Esophagus squamous epithelium (tissue), 5 donors: ENCODE measurements at regions not wholly inside any gene's neighbourhood (a gene's known extent, or its start where the extent isn't known, plus 50 kb on each side); places are given as distances from the start of the nearest gene placed in this dataset.

ENCODE experiments used
- DNase-seq: peaks from one replicate; lab custom pipeline; 2025; lab: John Stamatoyannopoulos, UW
- H3K27ac ChIP-seq, 4 donors: fragments of 200-600 bp; sonication (generic); one replicate each; pipeline ENCODE4 v1.5.1; 2016 to 2019; ENCODE audit warnings: mild to moderate bottlenecking in 1 of 4
- H3K27me3 ChIP-seq, 4 donors: fragments of 200-600 bp; sonication (generic); 1 replicate in 3 of 4; 2 replicates in 1 of 4; pipeline versions ENCODE4 v1.5.1 to v1.6.0; 2017 to 2021; ENCODE audit warnings: antibody characterized with exemption in 1 of 4
- H3K36me3 ChIP-seq, 3 donors: fragments of 200-600 bp; sonication (generic); one replicate each; pipeline ENCODE4 v1.5.1; 2016 to 2019
- H3K4me1 ChIP-seq, 3 donors: fragments of 200-600 bp; sonication (generic); one replicate each; pipeline ENCODE4 v1.5.1; 2017 to 2019
- H3K4me3 ChIP-seq, 4 donors: fragments of 200-600 bp; sonication (generic); 1 replicate in 3 of 4; 2 replicates in 1 of 4; pipeline ENCODE4 v1.5.1; 2016 to 2019; ENCODE audit warnings: mild to moderate bottlenecking in 2 of 4, moderate library complexity in 1 of 4
- H3K9me3 ChIP-seq, 3 donors: fragments of 200-600 bp; sonication (generic); one replicate each; pipeline ENCODE4 v1.5.1; 2016 to 2019
- CTCF ChIP-seq, 6 experiments: fragments of 450-650 bp in 4 of 6; fragments of 200-600 bp in 2 of 6; sonication (generic) in 2 of 6; IDR thresholded peaks; one replicate each; pipeline ENCODE4 v1.5.1; 2016 to 2019; ENCODE audit warnings: antibody characterized with exemption in 6 of 6, mild to moderate bottlenecking in 4 of 6, moderate library complexity in 4 of 6
- POLR2A ChIP-seq, 4 donors: fragments of 450-650 bp; IDR thresholded peaks; one replicate each; pipeline ENCODE4 v1.6.1; 2017; ENCODE audit warnings: antibody characterized with exemption in 4 of 4, mild to moderate bottlenecking in 4 of 4, moderate library complexity in 3 of 4
- WGBS, 2 donors: methylation state at CpG; one replicate each; pipeline ENCODE4 v1.1.5; 2018; 5-methylcytosine and 5-hydroxymethylcytosine counted together
- intact Hi-C: fragments of 100-400 bp; cut with DNase I; formaldehyde crosslinking; loops from one replicate; pipeline ENCODE4 v1.15.0; 2022
- donor health status: DM: yes; HTN: yes; CAD: no.

GRCh38 chr4:144376866-144377265 is 236.3 kb upstream of the GYPA start:
- Histone ChIP-seq H3K4me1 (no peaks in the 10 kb centered on the region), H3K4me3 (no peak overlapping the region), H3K27me3 (no peaks in the 10 kb centered on the region), H3K9me3 (no peaks in the 10 kb centered on the region), H3K36me3 (no peaks in the 10 kb centered on the region), H3K27ac (no peak overlapping the region)
- DNase-seq: no peak
- 58 to 61% methylated on average over 2 of the region's 2 CpGs for WGBS, 2 donors
- no peak for TF ChIP-seq POLR2A (IDR thresholded peaks at IDR 0.05)
- no peak for TF ChIP-seq CTCF (IDR thresholded peaks at IDR 0.05)
- intact Hi-C loops: no loop called here

- DNase-seq: no peak
- H3K4me3 ChIP-seq: no peak overlapping the region
- H3K9me3 ChIP-seq: peaks cover 0 to 8% (median 0%) of the 10 kb centered on the region in 3 donors
- intact Hi-C loops: no loop called here
- TF ChIP-seq POLR2A (IDR thresholded peaks at IDR 0.05): no peak
- no peak for TF ChIP-seq CTCF (IDR thresholded peaks at IDR 0.05)
- H3K4me1 ChIP-seq: no peaks in the 10 kb centered on the region
- no peaks in the 10 kb centered on the region for H3K36me3 ChIP-seq
- WGBS, 2 donors: 50 to 65% methylated on average over 1 of the region's 1 CpG
- H3K27ac ChIP-seq: no peak overlapping the region
- H3K27me3 ChIP-seq: no peaks in the 10 kb centered on the region
These were observed 243.9 kb upstream of the GYPA start for GRCh38 chr4:144384408-144384807.

- no peaks in the 10 kb centered on the region for H3K9me3 ChIP-seq
- H3K4me1 ChIP-seq: no peaks in the 10 kb centered on the region
- no peak overlapping the region for H3K4me3 ChIP-seq
- intact Hi-C loops: no loop called here
- H3K27ac ChIP-seq: no peak overlapping the region
- no peaks in the 10 kb centered on the region for H3K27me3 ChIP-seq
- H3K36me3 ChIP-seq: no peaks in the 10 kb centered on the region
- 11 to 27% methylated on average over 2 of the region's 2 CpGs for WGBS, 2 donors
- no peak for DNase-seq
- TF ChIP-seq POLR2A (IDR thresholded peaks at IDR 0.05): no peak
- no peak for TF ChIP-seq CTCF (IDR thresholded peaks at IDR 0.05)
These were observed 246.0 kb upstream of the HHIP start for GRCh38 chr4:144399927-144400326.

- no peak for TF ChIP-seq POLR2A (IDR thresholded peaks at IDR 0.05)
- Histone ChIP-seq H3K27ac (no peak overlapping the region), H3K36me3 (no peaks in the 10 kb centered on the region), H3K4me3 (no peak overlapping the region), H3K9me3 (no peaks in the 10 kb centered on the region), H3K4me1 (no peaks in the 10 kb centered on the region), H3K27me3 (no peaks in the 10 kb centered on the region)
- intact Hi-C loops: no loop called here
- WGBS, 2 donors: 70 to 83% methylated on average over 2 of the region's 2 CpGs
- DNase-seq: no peak
These were observed 243.8 kb upstream of the HHIP start for GRCh38 chr4:144402176-144402575.

GRCh38 chr4:144402999-144403398 is 243.0 kb upstream of the HHIP start:
- Histone ChIP-seq H3K4me1 (no peaks in the 10 kb centered on the region), H3K9me3 (no peaks in the 10 kb centered on the region), H3K27ac (no peak overlapping the region), H3K27me3 (no peaks in the 10 kb centered on the region), H3K36me3 (no peaks in the 10 kb centered on the region), H3K4me3 (no peak overlapping the region)
- no peak for DNase-seq
- intact Hi-C loops: no loop called here
- 62 to 85% methylated on average over 1 of the region's 1 CpG for WGBS, 2 donors
- TF ChIP-seq POLR2A (IDR thresholded peaks at IDR 0.05): no peak
- no peak for TF ChIP-seq CTCF (IDR thresholded peaks at IDR 0.05)

- DNase-seq: no peak
- no peak overlapping the region for H3K4me3 ChIP-seq
- H3K27me3 ChIP-seq: no peaks in the 10 kb centered on the region
- WGBS, 2 donors: 64 to 85% methylated on average over 1 of the region's 1 CpG
- H3K36me3 ChIP-seq: no peaks in the 10 kb centered on the region
- TF ChIP-seq CTCF (IDR thresholded peaks at IDR 0.05) (no peak), POLR2A (IDR thresholded peaks at IDR 0.05) (no peak)
- intact Hi-C loops: no loop called here
- H3K27ac ChIP-seq: no peak overlapping the region
- no peaks in the 10 kb centered on the region for H3K9me3 ChIP-seq
- H3K4me1 ChIP-seq: no peaks in the 10 kb centered on the region
These were observed 242.1 kb upstream of the HHIP start for GRCh38 chr4:144403893-144404292.
